Neutrophil (primary cell): ENCODE measurements at regions not wholly inside any gene's neighbourhood (a gene's known extent, or its start where the extent isn't known, plus 50 kb on each side); places are given as distances from the start of the nearest gene placed in this dataset.

Experiments used
- H3K27ac ChIP-seq: fragments of 200-600 bp; sonication (generic); 2 replicates; pipeline ENCODE4 v1.5.1; 2016; ENCODE audit warnings: mild to moderate bottlenecking, moderate library complexity
- H3K27me3 ChIP-seq: fragments of 200-600 bp; sonication (generic); 2 replicates; pipeline ENCODE4 v1.6.0; 2016; ENCODE audit warnings: mild to moderate bottlenecking
- H3K36me3 ChIP-seq: fragments of 200-600 bp; sonication (generic); 2 replicates; pipeline ENCODE4 v1.5.1; 2017
- H3K4me1 ChIP-seq, 2 experiments: fragments of 200-600 bp in 1 of 2; sonication (generic) in 1 of 2; 1 replicate in 1 of 2; 2 replicates in 1 of 2; pipeline versions ENCODE4 v1.5.1 to v1.6.1; 2013 to 2016; ENCODE audit warnings: low read depth in 1 of 2, low read length in 1 of 2, mild to moderate bottlenecking in 1 of 2, moderate library complexity in 1 of 2; ENCODE audit not compliant: control insufficient read depth in 1 of 2, insufficient read depth in 1 of 2
- H3K4me3 ChIP-seq, 2 experiments: fragments of 200-600 bp in 1 of 2; sonication (generic) in 1 of 2; 1 replicate in 1 of 2; 2 replicates in 1 of 2; pipeline ENCODE4 v1.5.1; 2013 to 2016; ENCODE audit warnings: low read depth in 1 of 2, low read length in 1 of 2, mild to moderate bottlenecking in 1 of 2, moderate library complexity in 1 of 2
- H3K9me3 ChIP-seq: fragments of 200-600 bp; sonication (generic); 2 replicates; pipeline ENCODE4 v1.5.1; 2016
- CTCF ChIP-seq: fragments of 200-600 bp; sonication (generic); IDR thresholded peaks from 2 replicates; pipeline ENCODE4 v1.5.1; 2016; ENCODE audit warnings: antibody characterized with exemption

- H3K27me3 ChIP-seq, result no peaks in the 10 kb centered on the region
- no peaks in the 10 kb centered on the region for H3K4me1 ChIP-seq
- TF ChIP-seq CTCF, result no peak
- no peak overlapping the region for H3K4me3 ChIP-seq
- no peaks in the 10 kb centered on the region for H3K36me3 ChIP-seq
- no peaks in the 10 kb centered on the region for H3K9me3 ChIP-seq
- H3K27ac ChIP-seq, result no peak overlapping the region
Measured at GRCh38 chr7:138233189-138233588, 156.9 kb downstream of the AKR1D1 start.

GRCh38 chr7:138235207-138235606 is 158.9 kb downstream of the AKR1D1 start:
- Histone ChIP-seq H3K4me1 (no peaks in the 10 kb centered on the region), H3K27me3 (no peaks in the 10 kb centered on the region), H3K27ac (no peak overlapping the region), H3K4me3 (no peak overlapping the region), H3K9me3 (no peaks in the 10 kb centered on the region), H3K36me3 (no peaks in the 10 kb centered on the region)
- TF ChIP-seq CTCF, result no peak

- H3K27me3 ChIP-seq, result no peaks in the 10 kb centered on the region
- TF ChIP-seq CTCF, result no peak
- H3K27ac ChIP-seq, result no peak overlapping the region
- H3K36me3 ChIP-seq, result no peaks in the 10 kb centered on the region
- H3K4me1 ChIP-seq, result no peaks in the 10 kb centered on the region
- H3K9me3 ChIP-seq, result no peaks in the 10 kb centered on the region
- H3K4me3 ChIP-seq, result no peak overlapping the region
Measured at GRCh38 chr7:138237995-138238394, 161.7 kb downstream of the AKR1D1 start.

- Histone ChIP-seq H3K36me3 (no peaks in the 10 kb centered on the region), H3K4me3 (no peak overlapping the region), H3K27me3 (no peaks in the 10 kb centered on the region), H3K4me1 (no peaks in the 10 kb centered on the region), H3K9me3 (no peaks in the 10 kb centered on the region), H3K27ac (no peak overlapping the region)
- TF ChIP-seq CTCF, result no peak
Measured at GRCh38 chr7:138238734-138239659, 162.7 kb downstream of the AKR1D1 start.

GRCh38 chr7:138243430-138243829 is 167.2 kb downstream of the AKR1D1 start:
- Histone ChIP-seq H3K27ac (no peak overlapping the region), H3K4me1 (peaks cover 5% of the 10 kb centered on the region in 2 experiments), H3K9me3 (no peaks in the 10 kb centered on the region)

More at GRCh38 chr7:138243430-138243829, 167.2 kb downstream of the AKR1D1 start:
- TF ChIP-seq CTCF, result no peak
- H3K4me3 ChIP-seq, result no peak overlapping the region
- no peaks in the 10 kb centered on the region for H3K36me3 ChIP-seq
- H3K27me3 ChIP-seq, result no peaks in the 10 kb centered on the region
